ENCODE measurements at regions not wholly inside any gene's neighbourhood (a gene's known extent, or its start where the extent isn't known, plus 50 kb on each side); places are given as distances from the start of the nearest gene placed in this dataset.

DNA sequence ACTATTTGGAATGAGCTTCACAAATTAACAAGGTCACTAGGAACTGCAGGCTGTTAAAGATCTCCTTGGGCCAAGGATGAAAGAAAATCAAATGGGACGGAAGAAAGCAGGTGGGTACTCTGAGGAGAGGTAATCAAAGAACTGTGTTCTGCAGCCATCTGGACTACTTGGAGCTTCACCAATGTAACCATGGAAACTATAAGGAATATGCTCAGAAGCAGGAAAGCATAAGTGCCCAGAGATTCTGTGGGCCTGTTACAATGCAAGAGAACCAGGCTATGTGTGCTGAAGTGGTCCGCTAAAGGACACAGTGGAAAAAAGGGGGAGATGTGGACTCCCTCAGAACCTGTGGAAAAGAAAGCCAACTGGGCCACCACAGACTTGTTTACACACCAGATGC lies 238.5 kb downstream of the PTGER3 start:
- Histone ChIP-seq H3K27me3 (no peaks in the 10 kb centered on the region), H3K4me3 (ENCODE audit: low read depth, low read length) (no peak overlapping the region), H3K9me3 (no peaks in the 10 kb centered on the region), H3K36me3 (no peaks in the 10 kb centered on the region), H3K4me1 (no peaks in the 10 kb centered on the region)
- DNase-seq = no peak
- TF ChIP-seq, protein P1, sequence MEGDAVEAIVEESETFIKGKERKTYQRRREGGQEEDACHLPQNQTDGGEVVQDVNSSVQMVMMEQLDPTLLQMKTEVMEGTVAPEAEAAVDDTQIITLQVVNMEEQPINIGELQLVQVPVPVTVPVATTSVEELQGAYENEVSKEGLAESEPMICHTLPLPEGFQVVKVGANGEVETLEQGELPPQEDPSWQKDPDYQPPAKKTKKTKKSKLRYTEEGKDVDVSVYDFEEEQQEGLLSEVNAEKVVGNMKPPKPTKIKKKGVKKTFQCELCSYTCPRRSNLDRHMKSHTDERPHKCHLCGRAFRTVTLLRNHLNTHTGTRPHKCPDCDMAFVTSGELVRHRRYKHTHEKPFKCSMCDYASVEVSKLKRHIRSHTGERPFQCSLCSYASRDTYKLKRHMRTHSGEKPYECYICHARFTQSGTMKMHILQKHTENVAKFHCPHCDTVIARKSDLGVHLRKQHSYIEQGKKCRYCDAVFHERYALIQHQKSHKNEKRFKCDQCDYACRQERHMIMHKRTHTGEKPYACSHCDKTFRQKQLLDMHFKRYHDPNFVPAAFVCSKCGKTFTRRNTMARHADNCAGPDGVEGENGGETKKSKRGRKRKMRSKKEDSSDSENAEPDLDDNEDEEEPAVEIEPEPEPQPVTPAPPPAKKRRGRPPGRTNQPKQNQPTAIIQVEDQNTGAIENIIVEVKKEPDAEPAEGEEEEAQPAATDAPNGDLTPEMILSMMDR (IDR thresholded peaks at IDR 0.05; ENCODE audit: low read depth, low read length) = no peak

DNA sequence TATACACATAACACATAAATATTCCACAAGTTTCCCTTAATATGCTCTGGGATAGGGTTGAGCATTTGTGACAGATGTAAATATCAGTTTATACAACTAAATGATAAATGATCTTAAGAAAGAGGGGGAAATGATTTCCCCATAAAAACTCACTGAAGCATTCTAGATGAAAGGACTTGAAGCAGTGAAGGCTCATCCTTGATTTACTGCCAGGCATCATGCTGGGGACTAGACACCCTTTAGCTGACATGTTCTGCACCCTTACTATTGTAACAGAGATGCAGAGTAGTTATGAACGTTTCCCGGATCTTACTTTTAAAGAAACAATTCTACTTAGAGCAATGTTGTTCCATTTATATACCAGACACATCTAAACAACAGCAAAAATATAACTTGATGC lies 235.8 kb downstream of the PTGER3 start:
- Histone ChIP-seq H3K9me3 (no peaks in the 10 kb centered on the region), H3K4me3 (ENCODE audit: low read depth, low read length) (no peak overlapping the region), H3K27me3 (no peaks in the 10 kb centered on the region), H3K36me3 (no peaks in the 10 kb centered on the region), H3K4me1 (no peaks in the 10 kb centered on the region)
- DNase-seq = no peak
- TF ChIP-seq, protein P1 (IDR thresholded peaks at IDR 0.05; ENCODE audit: low read depth, low read length) = no peak

DNA sequence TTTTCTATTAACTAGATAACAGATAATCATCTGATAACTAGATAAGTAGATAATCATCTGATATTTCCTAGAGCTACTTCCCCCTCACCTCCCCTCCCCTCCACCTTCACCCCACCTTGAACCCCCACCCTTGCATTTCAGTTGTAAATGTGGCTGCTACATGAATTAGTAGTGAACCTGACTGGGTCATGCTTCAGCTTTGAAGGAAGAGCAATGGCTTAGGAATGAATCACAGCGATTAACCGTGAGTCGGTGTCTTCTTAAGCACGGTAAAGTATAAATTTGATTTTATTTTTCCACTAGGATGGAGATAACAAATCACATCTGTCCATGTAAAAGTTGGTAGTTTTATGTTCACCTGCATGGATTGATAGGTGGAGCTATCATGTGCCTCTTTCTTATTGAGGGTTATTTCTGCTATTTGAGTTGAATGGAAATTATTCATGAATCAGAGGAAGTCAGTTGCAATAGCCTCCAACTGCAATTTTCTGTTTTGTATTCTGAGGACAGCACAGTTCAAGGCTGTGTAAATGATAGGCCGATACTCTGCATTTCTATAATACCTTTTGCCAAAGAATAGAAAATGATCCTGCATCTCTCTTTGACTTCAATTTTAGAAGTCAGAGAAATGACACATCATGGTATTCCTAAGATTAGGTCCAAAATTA lies 235.0 kb downstream of the PTGER3 start:
- H3K36me3 ChIP-seq = no peaks in the 10 kb centered on the region
- H3K4me3 ChIP-seq (ENCODE audit: low read depth, low read length) = no peak overlapping the region
- TF ChIP-seq, protein P1 (IDR thresholded peaks at IDR 0.05; ENCODE audit: low read depth, low read length) = no peak
- H3K4me1 ChIP-seq = no peaks in the 10 kb centered on the region
- no peaks in the 10 kb centered on the region for H3K9me3 ChIP-seq
- no peaks in the 10 kb centered on the region for H3K27me3 ChIP-seq
- no peak for DNase-seq

DNA sequence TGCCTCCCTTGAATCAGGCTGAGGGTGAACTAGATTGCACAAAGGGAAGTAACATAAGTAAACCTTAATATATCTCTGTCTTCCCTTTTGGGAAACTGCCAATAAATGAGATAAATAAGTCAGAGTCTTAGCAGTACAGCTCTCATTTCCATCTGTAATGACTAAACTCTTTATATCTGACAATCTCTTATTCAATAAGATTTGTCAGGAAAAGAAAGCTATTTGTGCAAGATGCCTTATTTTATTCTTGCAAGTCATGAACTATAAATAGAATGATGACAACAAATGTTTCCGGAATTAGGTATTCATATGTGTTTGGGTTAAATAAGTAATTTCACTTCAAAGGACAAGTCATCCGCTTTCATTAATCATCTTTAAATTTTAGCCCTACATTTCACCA lies 229.2 kb downstream of the PTGER3 start:
- H3K4me1 ChIP-seq = no peaks in the 10 kb centered on the region
- no peaks in the 10 kb centered on the region for H3K9me3 ChIP-seq
- TF ChIP-seq, protein P1 (IDR thresholded peaks at IDR 0.05; ENCODE audit: low read depth, low read length) = no peak
- H3K36me3 ChIP-seq = no peaks in the 10 kb centered on the region
- no peak overlapping the region for H3K4me3 ChIP-seq (ENCODE audit: low read depth, low read length)
- no peaks in the 10 kb centered on the region for H3K27me3 ChIP-seq
- DNase-seq = no peak

DNA sequence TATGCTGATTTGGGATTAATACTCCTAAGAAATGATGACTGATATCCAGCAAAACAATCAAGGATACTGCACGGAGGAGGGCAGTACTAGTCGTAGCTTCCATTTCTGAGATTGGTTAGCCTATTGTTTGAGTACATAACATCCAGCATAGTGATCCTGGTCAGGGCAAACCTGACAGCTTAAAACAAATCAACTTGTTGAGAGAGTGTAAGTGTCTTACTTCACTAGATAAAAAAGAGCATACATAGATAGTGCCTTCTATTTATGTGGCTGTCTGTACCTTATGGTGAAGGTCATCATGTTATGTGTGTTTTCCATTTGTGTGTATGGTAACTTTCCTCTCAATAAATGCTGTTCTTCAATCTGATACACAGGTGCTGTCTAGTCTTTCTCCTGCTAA lies 228.4 kb downstream of the PTGER3 start:
- Histone ChIP-seq H3K9me3 (no peaks in the 10 kb centered on the region), H3K4me1 (no peaks in the 10 kb centered on the region), H3K4me3 (ENCODE audit: low read depth, low read length) (no peak overlapping the region), H3K36me3 (no peaks in the 10 kb centered on the region), H3K27me3 (no peaks in the 10 kb centered on the region)
- DNase-seq = no peak
- TF ChIP-seq, protein P1 (IDR thresholded peaks at IDR 0.05; ENCODE audit: low read depth, low read length) = no peak

DNA sequence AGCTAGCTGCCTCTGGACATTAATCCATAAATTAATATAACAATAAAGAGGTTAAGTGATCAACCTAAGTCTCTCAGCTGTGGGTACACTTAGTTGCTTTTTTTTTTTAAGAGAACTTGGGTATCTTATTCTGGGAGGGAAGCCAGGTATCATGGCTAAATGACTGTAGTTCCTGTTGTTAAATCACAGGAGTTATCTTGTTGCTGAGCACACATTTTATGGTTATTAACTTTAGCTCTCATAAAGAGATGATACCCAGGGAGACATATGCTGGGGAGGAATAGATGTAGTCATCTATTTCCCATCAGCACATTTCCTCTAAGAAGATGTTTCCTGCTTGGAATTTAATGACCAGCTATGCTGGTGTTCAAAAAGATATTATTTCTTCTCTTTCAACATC lies 227.8 kb downstream of the PTGER3 start:
- TF ChIP-seq, protein P1 (IDR thresholded peaks at IDR 0.05; ENCODE audit: low read depth, low read length) = no peak
- Histone ChIP-seq H3K4me3 (ENCODE audit: low read depth, low read length) (no peak overlapping the region), H3K4me1 (no peaks in the 10 kb centered on the region), H3K9me3 (no peaks in the 10 kb centered on the region), H3K27me3 (no peaks in the 10 kb centered on the region), H3K36me3 (no peaks in the 10 kb centered on the region)
- DNase-seq = no peak

Data from BE2C (cell line).